Activated CD4-positive, CD25-positive, alpha-beta regulatory T cell (primary cell): ENCODE measurements at regions not wholly inside any gene's neighbourhood (a gene's known extent, or its start where the extent isn't known, plus 50 kb on each side); places are given as distances from the start of the nearest gene placed in this dataset.

ENCODE experiments used
- DNase-seq, 4 experiments: peaks; one replicate each; lab custom pipeline; 2025; lab: John Stamatoyannopoulos, UW

DNA sequence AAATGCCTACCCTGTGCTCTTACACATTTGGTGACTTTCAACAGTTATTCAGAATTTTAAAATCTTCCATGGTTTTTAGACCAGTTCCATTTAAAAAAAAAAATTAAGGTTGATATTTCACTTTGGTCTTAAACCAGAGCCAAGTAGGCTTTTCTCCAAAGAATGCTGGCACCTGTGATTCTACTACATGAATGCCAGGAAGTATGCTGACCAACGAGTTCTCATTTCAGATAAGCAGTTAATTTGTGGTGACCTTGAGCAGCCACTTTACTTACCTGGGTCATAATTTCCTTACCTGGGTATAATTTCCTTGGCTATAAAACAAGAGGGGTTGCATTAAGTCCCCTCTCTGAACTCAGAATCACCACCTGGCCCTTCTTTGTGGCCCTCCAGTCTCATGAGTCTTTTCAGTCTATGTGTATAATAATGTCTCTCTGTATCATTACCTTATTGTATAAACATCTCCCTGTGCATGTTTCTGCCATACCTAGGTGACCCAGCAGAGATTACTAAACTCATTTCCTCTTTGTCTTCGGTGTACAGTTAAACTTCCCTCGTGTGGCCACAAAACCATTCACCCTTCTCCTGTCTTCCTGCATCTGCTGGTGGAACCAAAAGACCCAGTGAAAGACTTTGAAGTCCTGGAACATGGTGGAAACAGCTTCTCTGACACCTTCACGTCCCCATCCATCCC is 139.1 kb upstream of the DPT start:
- DNase-seq, result no peak

GRCh38 chr1:168871531-168871930 is 142.5 kb upstream of the DPT start:
- DNase-seq, result no peak

DNA sequence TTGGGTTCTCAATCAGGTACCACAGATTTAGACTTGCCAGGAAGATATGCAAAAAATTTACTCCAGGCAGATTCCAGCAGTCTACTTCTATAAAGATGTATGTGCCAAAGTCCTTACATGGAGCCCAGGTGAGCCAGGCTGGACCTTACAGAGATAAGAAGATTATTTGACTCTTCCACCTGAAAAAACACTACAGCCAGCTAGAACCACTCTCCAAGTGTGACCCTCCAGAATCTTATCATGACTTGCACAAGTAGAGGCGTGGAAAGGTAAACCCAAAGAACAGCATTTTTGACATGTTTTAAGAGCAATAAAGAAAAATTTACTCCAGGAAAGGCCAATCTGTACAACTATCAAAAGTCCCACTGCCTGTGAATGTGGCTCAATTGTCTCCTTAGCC is 146.8 kb upstream of the DPT start:
- no peak for DNase-seq

DNA sequence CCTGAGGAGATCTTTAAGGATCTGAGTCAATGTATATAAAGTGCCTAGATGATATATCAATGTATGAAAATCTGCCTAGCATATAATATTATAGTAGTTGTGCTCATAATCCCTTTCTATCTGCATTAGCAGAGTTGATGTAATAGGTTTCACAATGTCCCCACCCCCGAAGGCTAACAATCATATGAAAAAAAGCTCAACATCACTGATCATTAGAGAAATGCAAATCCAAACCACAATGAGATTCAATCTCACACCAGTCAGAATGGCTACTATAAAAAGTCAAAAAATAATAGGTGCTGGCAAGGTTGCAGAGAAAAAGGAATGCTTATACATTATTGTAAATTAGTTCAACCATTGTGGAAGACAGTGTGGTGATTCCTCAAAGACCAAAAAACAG is 147.8 kb upstream of the DPT start:
- DNase-seq, result no peak

- no peak for DNase-seq
Observed at GRCh38 chr1:168879896-168880734, 151.1 kb upstream of the DPT start.

GRCh38 chr1:168881656-168882260 is 152.8 kb upstream of the DPT start:
- DNase-seq, result no peak

- no peak for DNase-seq
Observed at GRCh38 chr1:168887381-168887780, 158.4 kb upstream of the DPT start.

GRCh38 chr1:168888418-168888817 is 159.4 kb upstream of the DPT start:
- DNase-seq, result no peak

DNA sequence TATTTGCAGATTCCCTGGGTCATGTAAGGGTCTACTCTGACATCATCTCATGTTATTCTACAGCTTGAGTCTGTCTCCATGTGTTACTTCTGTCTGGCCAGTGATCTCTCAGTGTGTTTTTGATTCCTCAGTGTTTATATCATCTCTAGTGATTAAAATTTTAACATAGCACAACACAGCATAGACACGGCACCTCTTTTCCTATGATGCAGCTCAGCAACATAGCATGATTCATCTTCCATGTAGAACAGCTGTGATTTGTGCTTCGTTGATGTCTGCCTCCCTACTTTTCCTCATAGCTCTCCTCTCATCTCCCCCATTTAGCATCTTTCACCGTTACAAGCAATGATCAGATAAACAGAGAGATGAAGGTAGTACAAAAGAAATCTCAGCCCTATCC is 163.9 kb upstream of the DPT start:
- DNase-seq, result no peak

DNA sequence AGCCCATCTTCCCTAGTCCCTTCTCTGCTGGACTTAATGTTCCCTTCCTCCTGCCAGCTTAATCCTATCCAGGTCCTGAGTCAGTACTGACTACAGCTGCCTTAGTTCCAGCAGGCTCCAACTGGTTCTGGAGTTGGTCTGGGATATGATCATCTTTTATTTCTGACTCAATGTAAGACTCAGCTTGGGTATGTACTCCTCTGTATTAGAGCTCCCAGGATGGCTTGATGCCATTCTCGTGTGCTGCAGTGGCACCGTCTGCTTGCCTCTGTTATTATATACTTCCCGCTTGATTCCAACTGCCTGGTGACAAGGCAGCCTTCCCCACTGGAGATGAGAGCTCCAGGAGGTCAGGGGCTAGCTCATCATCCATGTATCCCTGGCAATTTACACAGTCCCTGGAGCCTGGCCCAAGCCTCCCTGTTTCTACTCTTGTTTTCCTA is 164.4 kb upstream of the DPT start:
- DNase-seq, result no peak

DNA sequence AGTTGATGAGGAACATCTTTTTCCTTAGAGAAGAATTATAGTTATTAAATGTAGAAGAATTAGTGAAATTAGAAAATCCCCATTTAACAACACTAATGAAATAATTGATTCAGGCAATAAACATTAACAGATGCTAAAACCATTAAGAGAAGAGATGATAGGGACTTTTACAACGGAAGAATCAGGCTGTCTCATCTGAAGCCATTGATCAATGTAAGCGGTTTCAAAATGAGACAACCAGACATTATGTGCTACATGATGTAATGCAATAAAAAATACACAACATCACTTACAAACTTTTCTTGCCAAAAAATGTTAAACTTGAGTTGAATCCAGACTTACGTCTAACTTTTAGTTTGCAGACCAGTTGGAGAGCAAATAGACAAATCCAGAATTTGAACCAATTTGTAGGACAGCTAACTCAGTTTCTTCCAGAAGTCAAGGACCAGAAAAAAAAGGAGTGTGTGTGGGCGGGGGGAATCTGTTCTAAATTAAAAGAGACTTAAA is 165.4 kb upstream of the DPT start:
- DNase-seq, result no peak

GRCh38 chr1:168897249-168897648 is 168.2 kb upstream of the DPT start:
- DNase-seq, result no peak

DNA sequence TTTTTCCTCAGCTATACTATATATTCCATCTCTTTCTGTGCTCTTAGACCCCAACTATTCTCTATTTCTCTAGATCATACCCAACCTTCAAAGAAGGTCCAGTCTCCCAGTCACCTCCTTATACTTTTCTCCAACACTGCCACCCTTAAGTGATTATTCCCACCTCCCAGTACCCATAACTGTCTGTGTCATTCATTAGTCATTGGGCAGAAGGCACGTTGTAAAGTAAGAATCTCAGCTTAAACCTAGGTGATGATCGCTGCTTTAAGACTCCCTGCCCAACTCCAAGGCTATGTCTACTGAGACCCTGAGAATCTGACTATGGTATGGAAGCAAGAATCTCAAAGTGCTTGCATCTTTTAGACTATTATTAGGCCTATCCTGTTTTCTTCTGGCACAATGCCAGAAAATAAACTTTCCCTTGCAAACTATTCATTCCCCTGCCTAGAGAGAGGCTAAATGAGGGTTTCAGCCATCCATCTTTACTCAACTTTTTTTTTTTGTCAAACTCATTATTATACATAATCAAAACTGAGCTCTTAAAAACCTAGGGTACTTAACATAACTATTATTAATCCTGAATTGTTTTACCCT is 174.3 kb upstream of the DPT start:
- no peak for DNase-seq

DNA sequence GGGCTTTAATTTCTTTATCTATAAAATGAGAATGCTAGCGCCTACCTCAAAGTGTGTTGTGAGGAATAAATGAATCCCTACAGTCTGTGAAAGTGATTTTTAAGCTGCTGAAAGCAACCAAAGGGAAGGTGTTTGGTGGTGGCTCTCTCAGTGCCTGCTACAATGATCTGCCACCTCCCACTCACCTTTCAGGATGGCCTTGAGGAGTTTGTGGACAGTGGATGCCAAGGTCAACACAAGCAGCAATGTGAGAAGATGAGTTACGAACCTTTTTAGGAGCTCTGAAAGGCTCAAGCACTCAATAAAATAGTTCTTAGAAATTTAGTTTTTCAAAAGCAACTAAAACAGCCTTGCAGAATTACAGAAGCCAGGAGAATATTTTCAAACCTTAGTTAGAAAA is 176.6 kb upstream of the DPT start:
- no peak for DNase-seq

- DNase-seq, result no peak
Observed at GRCh38 chr1:168906367-168906766, 177.4 kb upstream of the DPT start.

DNA sequence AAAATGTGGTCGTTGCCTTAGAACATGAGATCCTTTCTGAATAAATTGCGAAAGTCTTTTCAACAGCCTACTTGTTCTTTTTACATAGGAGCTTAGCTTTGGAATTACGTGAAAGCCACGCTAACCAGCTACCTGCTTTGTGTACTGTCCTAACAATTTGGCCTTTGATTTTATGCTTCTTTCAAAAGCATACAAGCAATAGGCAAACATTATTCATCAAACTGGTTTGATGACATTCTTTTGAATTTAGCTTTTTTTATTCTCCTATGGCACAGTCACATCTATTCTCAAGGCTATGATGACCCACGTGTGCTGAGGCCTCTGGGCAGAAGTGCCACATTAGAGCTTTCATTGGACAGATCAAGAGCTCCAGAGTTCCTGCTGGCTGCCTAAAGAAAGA is 178.0 kb upstream of the DPT start:
- DNase-seq, result no peak

- DNase-seq, result no peak
Observed at GRCh38 chr1:168907786-168908348, 178.9 kb upstream of the DPT start.

DNA sequence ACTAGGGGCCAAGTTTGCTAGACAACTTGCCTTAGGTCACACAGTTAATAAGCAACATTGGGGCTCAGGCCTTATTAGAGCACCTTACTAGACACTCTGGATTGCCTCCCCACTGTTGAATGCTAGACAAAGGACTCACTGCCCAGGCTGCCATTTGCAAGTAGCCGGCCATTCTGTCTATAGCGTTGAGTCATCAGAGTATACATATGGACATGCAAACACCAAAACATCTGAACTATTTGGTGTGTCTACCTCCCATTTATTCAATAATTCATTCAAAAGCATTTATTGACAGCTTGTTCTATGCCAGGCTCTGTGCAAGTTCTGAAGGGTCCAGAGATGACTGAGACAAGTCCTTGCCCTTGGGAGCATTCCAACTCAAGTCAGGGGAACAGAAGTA is 181.4 kb upstream of the DPT start:
- DNase-seq, result no peak

- no peak for DNase-seq
Observed at GRCh38 chr1:168911370-168911769, 182.4 kb upstream of the DPT start.

DNA sequence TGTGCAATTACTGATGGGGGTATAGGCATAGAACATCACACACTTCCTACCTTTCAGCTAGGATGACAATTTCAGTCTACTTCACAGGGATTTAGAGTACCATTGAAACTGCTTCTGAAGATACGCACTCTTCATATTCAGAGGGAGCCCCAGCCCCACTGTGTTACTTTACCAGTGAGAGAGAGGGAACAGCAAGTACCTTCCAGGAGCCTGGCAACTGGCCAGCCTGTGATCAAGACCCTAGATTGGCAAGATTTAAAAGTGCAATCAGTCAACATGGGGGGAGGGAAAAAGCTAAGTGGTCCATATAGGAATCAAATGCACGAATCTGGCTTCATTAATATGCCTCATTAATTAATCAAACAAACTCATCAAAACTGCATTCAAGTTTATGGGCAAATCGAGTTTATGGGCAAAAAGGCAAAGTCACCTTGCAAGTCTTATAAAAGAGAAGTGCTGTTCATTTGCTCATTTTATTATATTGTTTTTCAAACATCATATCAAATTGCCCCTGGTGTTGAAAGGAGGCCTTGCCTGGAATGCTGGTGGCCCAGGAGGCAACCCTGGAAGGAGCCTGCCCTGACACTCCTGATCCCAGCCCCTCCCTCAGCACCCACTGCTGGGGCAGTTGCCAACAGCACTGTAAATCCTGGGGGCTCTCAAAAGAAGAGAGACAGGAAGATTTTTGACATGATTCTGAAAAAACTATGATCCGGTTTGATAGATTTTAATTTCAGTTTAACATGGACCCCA is 184.9 kb upstream of the DPT start:
- DNase-seq, result no peak

- no peak for DNase-seq
Observed at GRCh38 chr1:168917309-168917708, 188.3 kb upstream of the DPT start.
